ENCODE measurements at regions not wholly inside any gene's neighbourhood (a gene's known extent, or its start where the extent isn't known, plus 50 kb on each side); places are given as distances from the start of the nearest gene placed in this dataset.

GRCh38 chr22:22955866-22956535 is 68.4 kb downstream of the IGLL5 start:
- Histone ChIP-seq H3K4me2 (ENCODE audit: low read length) (no peak overlapping the region), H3K36me3 (ENCODE audit: control insufficient read depth in 1 of 2, insufficient read depth in 2 of 2, low read length in 2 of 2) (no peaks in the 10 kb centered on the region), H2BK5ac (ENCODE audit: low read depth, low read length, poor library complexity) (no peak overlapping the region), H2AFZ (ENCODE audit: insufficient read depth, low read length, poor library complexity) (no peak overlapping the region), H3K4ac (ENCODE audit: low read depth, low read length) (no peak overlapping the region), H3K23ac (ENCODE audit: low read length) (no peak overlapping the region), H3K9me3 (ENCODE audit: insufficient read depth, low read depth, low read length) (peaks cover 4% of the 10 kb centered on the region), H2BK12ac (ENCODE audit: low read length) (no peak overlapping the region), H3K14ac (ENCODE audit: low read length) (no peak overlapping the region), H4K12ac (ENCODE audit: low read depth, low read length) (no peak overlapping the region), H3K27ac (ENCODE audit: low read depth, low read length) (no peak overlapping the region), H3K4me1 (ENCODE audit: control insufficient read depth in 1 of 2, insufficient read depth in 2 of 2, low read length in 2 of 2) (no peaks in the 10 kb centered on the region), H3K79me1 (ENCODE audit: low read length) (no peaks in the 10 kb centered on the region), H3K9ac (ENCODE audit: low read length) (no peak overlapping the region), H2AK5ac (ENCODE audit: low read length) (no peak overlapping the region), H3K4me3 (ENCODE audit: low read depth, low read length) (no peak overlapping the region), H4K91ac (ENCODE audit: low read depth, low read length) (no peak overlapping the region), H3K18ac (ENCODE audit: low read length) (no peak overlapping the region), H3K27me3 (ENCODE audit: insufficient read depth, low read length) (no peaks in the 10 kb centered on the region), H4K8ac (ENCODE audit: low read depth, low read length) (no peak overlapping the region), H3K79me2 (ENCODE audit: control insufficient read depth, insufficient read depth, low read length, poor library complexity) (no peaks in the 10 kb centered on the region), H2BK120ac (ENCODE audit: insufficient read depth, low read length, poor library complexity) (no peak overlapping the region)
- no CpG with 5 or more reads among the region's 8 CpGs for WGBS (ENCODE audit: extremely low coverage, insufficient coverage, insufficient read length)
- peak; percentile 46 to 81 for DNase-seq

- WGBS (ENCODE audit: extremely low coverage, insufficient coverage, insufficient read length), result no CpG with 5 or more reads among the region's 5 CpGs
- Histone ChIP-seq H3K23ac (ENCODE audit: low read length) (no peak overlapping the region), H2AK5ac (ENCODE audit: low read length) (no peak overlapping the region), H2AFZ (ENCODE audit: insufficient read depth, low read length, poor library complexity) (no peak overlapping the region), H2BK120ac (ENCODE audit: insufficient read depth, low read length, poor library complexity) (no peak overlapping the region), H3K79me1 (ENCODE audit: low read length) (no peaks in the 10 kb centered on the region), H3K36me3 (ENCODE audit: control insufficient read depth in 1 of 2, insufficient read depth in 2 of 2, low read length in 2 of 2) (no peaks in the 10 kb centered on the region), H3K9ac (ENCODE audit: low read length) (no peak overlapping the region), H3K27me3 (ENCODE audit: insufficient read depth, low read length) (no peaks in the 10 kb centered on the region), H4K8ac (ENCODE audit: low read depth, low read length) (no peak overlapping the region), H3K18ac (ENCODE audit: low read length) (no peak overlapping the region), H2BK5ac (ENCODE audit: low read depth, low read length, poor library complexity) (no peak overlapping the region), H3K79me2 (ENCODE audit: control insufficient read depth, insufficient read depth, low read length, poor library complexity) (no peaks in the 10 kb centered on the region), H3K4me3 (ENCODE audit: low read depth, low read length) (no peak overlapping the region), H3K4me1 (ENCODE audit: control insufficient read depth in 1 of 2, insufficient read depth in 2 of 2, low read length in 2 of 2) (no peaks in the 10 kb centered on the region), H3K4me2 (ENCODE audit: low read length) (no peak overlapping the region), H3K4ac (ENCODE audit: low read depth, low read length) (no peak overlapping the region), H3K9me3 (ENCODE audit: insufficient read depth, low read depth, low read length) (peaks cover 2% of the 10 kb centered on the region), H4K91ac (ENCODE audit: low read depth, low read length) (no peak overlapping the region), H3K27ac (ENCODE audit: low read depth, low read length) (no peak overlapping the region), H3K14ac (ENCODE audit: low read length) (no peak overlapping the region), H2BK12ac (ENCODE audit: low read length) (no peak overlapping the region), H4K12ac (ENCODE audit: low read depth, low read length) (no peak overlapping the region)
- DNase-seq, result no peak
Measured at GRCh38 chr22:22957090-22957489, 69.5 kb downstream of the IGLL5 start.

- WGBS (ENCODE audit: extremely low coverage, insufficient coverage, insufficient read length), result no CpG with 5 or more reads among the region's 7 CpGs
- no peak overlapping the region for H4K91ac ChIP-seq (ENCODE audit: low read depth, low read length)
- no peak overlapping the region for H3K18ac ChIP-seq (ENCODE audit: low read length)
- no peak overlapping the region for H4K12ac ChIP-seq (ENCODE audit: low read depth, low read length)
- H2AFZ ChIP-seq (ENCODE audit: insufficient read depth, low read length, poor library complexity), result no peak overlapping the region
- no peak for DNase-seq
- H2BK120ac ChIP-seq (ENCODE audit: insufficient read depth, low read length, poor library complexity), result no peak overlapping the region
- H3K9ac ChIP-seq (ENCODE audit: low read length), result no peak overlapping the region
- no peak overlapping the region for H3K4me2 ChIP-seq (ENCODE audit: low read length)
- H3K23ac ChIP-seq (ENCODE audit: low read length), result no peak overlapping the region
- no peaks in the 10 kb centered on the region for H3K9me3 ChIP-seq (ENCODE audit: insufficient read depth, low read depth, low read length)
- no peak overlapping the region for H3K4me3 ChIP-seq (ENCODE audit: low read depth, low read length)
- no peak overlapping the region for H3K14ac ChIP-seq (ENCODE audit: low read length)
- no peak overlapping the region for H3K4ac ChIP-seq (ENCODE audit: low read depth, low read length)
- no peak overlapping the region for H2BK12ac ChIP-seq (ENCODE audit: low read length)
- no peaks in the 10 kb centered on the region for H3K27me3 ChIP-seq (ENCODE audit: insufficient read depth, low read length)
- H3K27ac ChIP-seq (ENCODE audit: low read depth, low read length), result no peak overlapping the region
- no peaks in the 10 kb centered on the region for H3K79me1 ChIP-seq (ENCODE audit: low read length)
- no peaks in the 10 kb centered on the region for H3K79me2 ChIP-seq (ENCODE audit: control insufficient read depth, insufficient read depth, low read length, poor library complexity)
- no peak overlapping the region for H4K8ac ChIP-seq (ENCODE audit: low read depth, low read length)
- H2BK5ac ChIP-seq (ENCODE audit: low read depth, low read length, poor library complexity), result no peak overlapping the region
- no peaks in the 10 kb centered on the region for H3K4me1 ChIP-seq (ENCODE audit: control insufficient read depth in 1 of 2, insufficient read depth in 2 of 2, low read length in 2 of 2)
- no peak overlapping the region for H2AK5ac ChIP-seq (ENCODE audit: low read length)
- no peaks in the 10 kb centered on the region for H3K36me3 ChIP-seq (ENCODE audit: control insufficient read depth in 1 of 2, insufficient read depth in 2 of 2, low read length in 2 of 2)
Measured at GRCh38 chr22:22958621-22959020, 71.0 kb downstream of the IGLL5 start.

GRCh38 chr22:22959147-22959827 is 71.7 kb downstream of the IGLL5 start:
- H3K4me1 ChIP-seq (ENCODE audit: control insufficient read depth in 1 of 2, insufficient read depth in 2 of 2, low read length in 2 of 2), result no peaks in the 10 kb centered on the region
- no peak overlapping the region for H4K91ac ChIP-seq (ENCODE audit: low read depth, low read length)

More at GRCh38 chr22:22959147-22959827, 71.7 kb downstream of the IGLL5 start:
- Histone ChIP-seq H2AK5ac (ENCODE audit: low read length) (no peak overlapping the region), H3K79me2 (ENCODE audit: control insufficient read depth, insufficient read depth, low read length, poor library complexity) (no peaks in the 10 kb centered on the region), H3K36me3 (ENCODE audit: control insufficient read depth in 1 of 2, insufficient read depth in 2 of 2, low read length in 2 of 2) (no peaks in the 10 kb centered on the region), H3K14ac (ENCODE audit: low read length) (no peak overlapping the region), H3K9ac (ENCODE audit: low read length) (no peak overlapping the region), H3K9me3 (ENCODE audit: insufficient read depth, low read depth, low read length) (no peaks in the 10 kb centered on the region), H2BK120ac (ENCODE audit: insufficient read depth, low read length, poor library complexity) (no peak overlapping the region), H2AFZ (ENCODE audit: insufficient read depth, low read length, poor library complexity) (no peak overlapping the region), H3K4me2 (ENCODE audit: low read length) (no peak overlapping the region), H2BK5ac (ENCODE audit: low read depth, low read length, poor library complexity) (no peak overlapping the region), H4K12ac (ENCODE audit: low read depth, low read length) (no peak overlapping the region), H2BK12ac (ENCODE audit: low read length) (no peak overlapping the region), H3K4ac (ENCODE audit: low read depth, low read length) (no peak overlapping the region), H3K27ac (ENCODE audit: low read depth, low read length) (no peak overlapping the region), H4K8ac (ENCODE audit: low read depth, low read length) (no peak overlapping the region), H3K4me3 (ENCODE audit: low read depth, low read length) (no peak overlapping the region), H3K79me1 (ENCODE audit: low read length) (no peaks in the 10 kb centered on the region), H3K27me3 (ENCODE audit: insufficient read depth, low read length) (no peaks in the 10 kb centered on the region), H3K23ac (ENCODE audit: low read length) (no peak overlapping the region), H3K18ac (ENCODE audit: low read length) (no peak overlapping the region)
- WGBS (ENCODE audit: extremely low coverage, insufficient coverage, insufficient read length), result no CpG with 5 or more reads among the region's 9 CpGs
- peak; percentile 35 to 85 for DNase-seq

Measured in trophoblast cell (in vitro differentiated cells and primary cell).